SK-N-SH (cell line): ENCODE measurements at regions not wholly inside any gene's neighbourhood (a gene's known extent, or its start where the extent isn't known, plus 50 kb on each side); places are given as distances from the start of the nearest gene placed in this dataset.

ENCODE experiments used
- CTCF ChIA-PET: fragments of 300-600, 350-600 bp; formaldehyde crosslinking; extraction: SDS; loops from one replicate; lab custom pipeline; 2021; lab: Yijun Ruan, JAX
- POLR2A ChIA-PET: fragments of 350-600 bp; sonication (Branson Sonifier 250); formaldehyde crosslinking; extraction: SDS; loops from one replicate; lab custom pipeline; 2020; ENCODE audit warnings: antibody characterized with exemption, inconsistent platforms; lab: Yijun Ruan, JAX
- DNase-seq: peaks from one replicate; pipeline ENCODE4 v3.0.0; 2012
- H2AFZ ChIP-seq: fragments of 200-600 bp; sonication (generic); 2 replicates; pipeline ENCODE4 v1.8.1; 2016; ENCODE audit warnings: antibody characterized with exemption, mild to moderate bottlenecking, low read depth
- H3F3A ChIP-seq: fragments of 200-600 bp; sonication (generic); replicated peaks from 2 replicates; pipeline ENCODE3; 2016; ENCODE audit warnings: antibody characterized with exemption, mild to moderate bottlenecking; ENCODE audit not compliant: insufficient read depth
- H3K27ac ChIP-seq, 2 experiments: fragments of 200-500 bp in 1 of 2; fragments of 200-600 bp in 1 of 2; sonication (Bioruptor generic) in 1 of 2; sonication (generic), shearing (Covaris generic) in 1 of 2; 2 replicates each; pipeline versions ENCODE4 v1.5.1 to v1.6.1; 2014 to 2016; ENCODE audit warnings: low read depth in 2 of 2, inconsistent platforms in 1 of 2, low read length in 1 of 2, mild to moderate bottlenecking in 1 of 2, mixed read lengths in 1 of 2
- H3K27me3 ChIP-seq: fragments of 200-600 bp; sonication (generic), shearing (Covaris generic); 2 replicates; pipeline ENCODE4 v1.6.1; 2016; ENCODE audit warnings: mixed run types; ENCODE audit not compliant: insufficient read depth
- H3K36me3 ChIP-seq, 2 experiments: fragments of 200-500 bp in 1 of 2; fragments of 200-600 bp in 1 of 2; sonication (Bioruptor generic) in 1 of 2; sonication (generic) in 1 of 2; replicated peaks in 1 of 2; 2 replicates each; pipeline versions ENCODE3 to v1.5.1; 2014 to 2016; ENCODE audit warnings: low read length in 1 of 2, mild to moderate bottlenecking in 1 of 2; ENCODE audit not compliant: insufficient read depth in 2 of 2, control insufficient read depth in 1 of 2
- H3K4me1 ChIP-seq, 2 experiments: fragments of 200-500 bp in 1 of 2; fragments of 200-600 bp in 1 of 2; sonication (Bioruptor generic) in 1 of 2; sonication (generic), shearing (Covaris generic) in 1 of 2; 2 replicates each; pipeline versions ENCODE4 v1.5.1 to v1.6.1; 2014 to 2016; ENCODE audit warnings: low read depth in 1 of 2, low read length in 1 of 2, mixed run types in 1 of 2; ENCODE audit not compliant: insufficient read depth in 2 of 2, control insufficient read depth in 1 of 2
- H3K4me2 ChIP-seq: fragments of 200-600 bp; sonication (generic), shearing (Covaris generic); 2 replicates; pipeline ENCODE4 v1.6.1; 2017; ENCODE audit warnings: mixed run types
- H3K4me3 ChIP-seq, 2 experiments: fragments of 200-500 bp in 1 of 2; fragments of 200-600 bp in 1 of 2; sonication (Bioruptor generic) in 1 of 2; sonication (generic), shearing (Covaris generic) in 1 of 2; 2 replicates each; pipeline versions ENCODE4 v1.5.1 to v1.8.1; 2014 to 2016; ENCODE audit warnings: low read depth in 2 of 2, inconsistent platforms in 1 of 2, low read length in 1 of 2, mild to moderate bottlenecking in 1 of 2, mixed read lengths in 1 of 2, moderate library complexity in 1 of 2
- H3K79me2 ChIP-seq: fragments of 200-600 bp; sonication (generic); 2 replicates; pipeline ENCODE4 v1.8.1; 2017; ENCODE audit warnings: mild to moderate bottlenecking; ENCODE audit not compliant: insufficient read depth
- H3K9ac ChIP-seq: fragments of 200-600 bp; sonication (generic); 2 replicates; pipeline ENCODE4 v1.6.1; 2017; ENCODE audit warnings: mixed run types
- H3K9me2 ChIP-seq: fragments of 200-600 bp; sonication (generic); 2 replicates; pipeline ENCODE4 v1.6.1; 2017; ENCODE audit warnings: mixed run types
- H3K9me3 ChIP-seq: fragments of 200-600 bp; sonication (generic); 2 replicates; pipeline ENCODE4 v1.6.1; 2017; ENCODE audit warnings: mixed run types, mild to moderate bottlenecking, moderate library complexity
- H4K20me1 ChIP-seq: fragments of 200-600 bp; sonication (generic); 2 replicates; pipeline ENCODE4 v1.6.1; 2017; ENCODE audit warnings: mild to moderate bottlenecking, mixed run types; ENCODE audit not compliant: insufficient read depth
- CHD2 ChIP-seq: fragments of 150-350 bp; IDR thresholded peaks from 2 replicates; pipeline ENCODE4 v1.6.1; 2018; ENCODE audit warnings: low read length; ENCODE audit not compliant: partially characterized antibody
- ELF1 ChIP-seq: IDR thresholded peaks from 2 replicates; pipeline ENCODE4 v1.4.0; 2012
- EP300 ChIP-seq, 2 experiments: IDR thresholded peaks; 2 replicates each; pipeline versions ENCODE4 v1.4.0 to v1.6.1; 2012; ENCODE audit warnings: borderline replicate concordance in 1 of 2, low read depth in 1 of 2, low read length in 1 of 2
- FOXM1 ChIP-seq: IDR thresholded peaks from 2 replicates; pipeline ENCODE4 v1.4.0; 2012; ENCODE audit warnings: low read depth, mild to moderate bottlenecking
- GATA2 ChIP-seq: sonication (generic); formaldehyde crosslinking; IDR thresholded peaks from 2 replicates; pipeline ENCODE4 v1.5.0; 2020; ENCODE audit warnings: mild to moderate bottlenecking, missing genetic modification reagents
- JUND ChIP-seq: IDR thresholded peaks from 2 replicates; pipeline ENCODE4 v1.4.0; 2012
- MAX ChIP-seq: IDR thresholded peaks from 2 replicates; pipeline ENCODE4 v1.4.0; 2012; ENCODE audit warnings: low read depth
- MEF2A ChIP-seq: IDR thresholded peaks from 2 replicates; pipeline ENCODE4 v1.4.0; 2012; ENCODE audit warnings: low read depth, borderline replicate concordance
- NFIC ChIP-seq: IDR thresholded peaks from 2 replicates; pipeline ENCODE4 v1.4.0; 2012; ENCODE audit warnings: borderline replicate concordance
- POLR2AphosphoS5 ChIP-seq: IDR thresholded peaks from 2 replicates; pipeline ENCODE4 v1.6.1; 2012; ENCODE audit warnings: low read depth, low read length
- RAD21 ChIP-seq: IDR thresholded peaks from 2 replicates; pipeline ENCODE4 v1.6.1; 2012; ENCODE audit warnings: mild to moderate bottlenecking, low read length
- RFX5 ChIP-seq: IDR thresholded peaks from 2 replicates; pipeline ENCODE4 v1.6.1; 2012; ENCODE audit warnings: mild to moderate bottlenecking, improper control_type of control experiment, low read length
- RXRA ChIP-seq: IDR thresholded peaks from 2 replicates; pipeline ENCODE4 v1.4.0; 2012; ENCODE audit warnings: low read depth, mild to moderate bottlenecking, borderline replicate concordance
- SIN3A ChIP-seq: IDR thresholded peaks from 2 replicates; pipeline ENCODE4 v1.6.1; 2012; ENCODE audit warnings: low read depth, mild to moderate bottlenecking, low read length, moderate library complexity, borderline replicate concordance
- TAF1 ChIP-seq: IDR thresholded peaks from 2 replicates; pipeline ENCODE4 v1.6.1; 2012; ENCODE audit warnings: low read depth, mild to moderate bottlenecking, low read length, moderate library complexity, borderline replicate concordance
- TCF12 ChIP-seq: IDR thresholded peaks from 2 replicates; pipeline ENCODE4 v1.4.0; 2012
- TEAD4 ChIP-seq: IDR thresholded peaks from 2 replicates; pipeline ENCODE4 v1.4.0; 2012; ENCODE audit warnings: mild to moderate bottlenecking, borderline replicate concordance; ENCODE audit not compliant: insufficient read depth
- YY1 ChIP-seq: IDR thresholded peaks from 2 replicates; pipeline ENCODE4 v1.4.0; 2012; ENCODE audit warnings: low read depth, mild to moderate bottlenecking
- WGBS: methylation state at CpG from one replicate; pipeline ENCODE4 v1.1.6; 2017; ENCODE audit warnings: low lambda C conversion rate; 5-methylcytosine and 5-hydroxymethylcytosine counted together
- TF ChIP-seq, protein P1 (sequence below): IDR thresholded peaks from 2 replicates; pipeline ENCODE4; 2012
- TF ChIP-seq, protein P2 (sequence below): fragments of 150-350 bp; IDR thresholded peaks from 2 replicates; pipeline ENCODE4 v1.6.1; 2017; ENCODE audit warnings: antibody characterized with exemption, low read length, low read depth, borderline replicate concordance
- TF ChIP-seq, protein P3 (sequence below): IDR thresholded peaks from 2 replicates; pipeline ENCODE4 v1.4.0; 2012; ENCODE audit warnings: low read depth, borderline replicate concordance
- TF ChIP-seq, protein P4 (sequence below): fragments of 150-350 bp; IDR thresholded peaks from 2 replicates; pipeline ENCODE4 v1.6.1; 2016; ENCODE audit warnings: mild to moderate bottlenecking, low read depth, low read length

- Histone ChIP-seq H3K9ac (no peak overlapping the region), H3K9me2 (no peaks in the 10 kb centered on the region), H3K4me3 (no peak overlapping the region), H3K27ac (no peak overlapping the region), H3F3A (no peaks in the 10 kb centered on the region), H3K79me2 (no peaks in the 10 kb centered on the region), H3K4me2 (no peak overlapping the region), H3K27me3 (no peaks in the 10 kb centered on the region), H3K4me1 (peaks cover 0 to 4% of the 10 kb centered on the region in 2 experiments; a peak in 1 of 4 replicates), H4K20me1 (no peaks in the 10 kb centered on the region), H3K9me3 (no peaks in the 10 kb centered on the region), H3K36me3 (no peaks in the 10 kb centered on the region), H2AFZ (no peak overlapping the region)
- no peak for DNase-seq
- POLR2A ChIA-PET = no interaction called here
- CTCF ChIA-PET = interaction anchor here (1.4 kb wide), 1 partner anchor 10 kb away, joined by 3 read pairs; no protein-coding TSS in a partner anchor
- TF ChIP-seq POLR2AphosphoS5 = no peak
- no peak for TF ChIP-seq RFX5
- no peak for TF ChIP-seq EP300 (IDR thresholded peaks at IDR 0.05; ENCODE audit: borderline replicate concordance in 1 of 2, low read depth in 1 of 2, low read length in 1 of 2)
- TF ChIP-seq MAX = no peak
- no peak for TF ChIP-seq CHD2
- no peak for TF ChIP-seq MEF2A
- TF ChIP-seq TAF1 = no peak
- no peak for TF ChIP-seq FOXM1
- no peak for TF ChIP-seq YY1
- no peak for TF ChIP-seq RXRA
- TF ChIP-seq TEAD4 = no peak
- TF ChIP-seq, protein P1, sequence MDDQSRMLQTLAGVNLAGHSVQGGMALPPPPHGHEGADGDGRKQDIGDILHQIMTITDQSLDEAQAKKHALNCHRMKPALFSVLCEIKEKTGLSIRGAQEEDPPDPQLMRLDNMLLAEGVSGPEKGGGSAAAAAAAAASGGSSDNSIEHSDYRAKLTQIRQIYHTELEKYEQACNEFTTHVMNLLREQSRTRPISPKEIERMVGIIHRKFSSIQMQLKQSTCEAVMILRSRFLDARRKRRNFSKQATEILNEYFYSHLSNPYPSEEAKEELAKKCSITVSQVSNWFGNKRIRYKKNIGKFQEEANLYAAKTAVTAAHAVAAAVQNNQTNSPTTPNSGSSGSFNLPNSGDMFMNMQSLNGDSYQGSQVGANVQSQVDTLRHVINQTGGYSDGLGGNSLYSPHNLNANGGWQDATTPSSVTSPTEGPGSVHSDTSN = no peak
- no peak for TF ChIP-seq RAD21
- no peak for TF ChIP-seq NFIC
- TF ChIP-seq, protein P2, sequence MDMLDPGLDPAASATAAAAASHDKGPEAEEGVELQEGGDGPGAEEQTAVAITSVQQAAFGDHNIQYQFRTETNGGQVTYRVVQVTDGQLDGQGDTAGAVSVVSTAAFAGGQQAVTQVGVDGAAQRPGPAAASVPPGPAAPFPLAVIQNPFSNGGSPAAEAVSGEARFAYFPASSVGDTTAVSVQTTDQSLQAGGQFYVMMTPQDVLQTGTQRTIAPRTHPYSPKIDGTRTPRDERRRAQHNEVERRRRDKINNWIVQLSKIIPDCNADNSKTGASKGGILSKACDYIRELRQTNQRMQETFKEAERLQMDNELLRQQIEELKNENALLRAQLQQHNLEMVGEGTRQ = no peak
- no peak for TF ChIP-seq SIN3A
- WGBS = 59% methylated on average over 2 of the region's 2 CpGs
Observed at GRCh38 chr3:8050283-8050682, 451.3 kb upstream of the LMCD1 start.

DNA sequence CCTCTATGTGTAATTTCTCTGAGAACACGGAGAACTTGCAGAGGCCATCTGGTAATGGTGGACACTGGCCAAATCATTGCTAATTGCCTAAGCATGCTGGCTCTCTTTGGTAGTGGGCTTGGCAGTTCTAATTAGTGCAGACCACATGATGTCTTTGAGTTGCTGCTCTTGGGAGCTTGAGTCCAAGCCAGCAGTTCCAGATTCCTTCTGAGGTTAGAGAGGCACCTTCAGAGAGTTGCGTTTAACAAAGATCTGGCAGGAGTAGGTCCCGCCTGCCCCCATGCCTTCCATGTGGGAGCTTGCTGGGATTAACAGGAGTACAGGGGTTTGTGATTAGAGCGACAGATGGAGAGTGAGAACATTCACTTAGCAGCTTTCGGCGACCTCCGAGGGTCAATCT is 449.0 kb upstream of the LMCD1 start:
- no peaks in the 10 kb centered on the region for H3F3A ChIP-seq
- CTCF ChIA-PET = no interaction called here
- H3K27me3 ChIP-seq = no peaks in the 10 kb centered on the region
- H3K4me1 ChIP-seq = peaks cover 0 to 4% of the 10 kb centered on the region in 2 experiments; a peak in 1 of 4 replicates
- 32% methylated on average over 6 of the region's 7 CpGs for WGBS
- H3K36me3 ChIP-seq = no peaks in the 10 kb centered on the region
- H3K27ac ChIP-seq = no peak overlapping the region
- POLR2A ChIA-PET = interaction anchor here (0.6 kb wide), 1 partner anchor 186 kb away, joined by 3 read pairs; no protein-coding TSS in a partner anchor
- no peak overlapping the region for H3K4me3 ChIP-seq
- no peaks in the 10 kb centered on the region for H4K20me1 ChIP-seq
- no peaks in the 10 kb centered on the region for H3K79me2 ChIP-seq
- H3K4me2 ChIP-seq = no peak overlapping the region
- H2AFZ ChIP-seq = no peak overlapping the region
- no peak for DNase-seq
- no peaks in the 10 kb centered on the region for H3K9me3 ChIP-seq
- no peaks in the 10 kb centered on the region for H3K9me2 ChIP-seq
- H3K9ac ChIP-seq = no peak overlapping the region
- no peak for TF ChIP-seq YY1
- TF ChIP-seq RFX5 = no peak
- TF ChIP-seq, protein P3, sequence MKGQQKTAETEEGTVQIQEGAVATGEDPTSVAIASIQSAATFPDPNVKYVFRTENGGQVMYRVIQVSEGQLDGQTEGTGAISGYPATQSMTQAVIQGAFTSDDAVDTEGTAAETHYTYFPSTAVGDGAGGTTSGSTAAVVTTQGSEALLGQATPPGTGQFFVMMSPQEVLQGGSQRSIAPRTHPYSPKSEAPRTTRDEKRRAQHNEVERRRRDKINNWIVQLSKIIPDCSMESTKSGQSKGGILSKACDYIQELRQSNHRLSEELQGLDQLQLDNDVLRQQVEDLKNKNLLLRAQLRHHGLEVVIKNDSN = no peak
- TF ChIP-seq, protein P1 = no peak
- TF ChIP-seq GATA2 (CRISPR knock-in tag) = no peak
- TF ChIP-seq, protein P4, sequence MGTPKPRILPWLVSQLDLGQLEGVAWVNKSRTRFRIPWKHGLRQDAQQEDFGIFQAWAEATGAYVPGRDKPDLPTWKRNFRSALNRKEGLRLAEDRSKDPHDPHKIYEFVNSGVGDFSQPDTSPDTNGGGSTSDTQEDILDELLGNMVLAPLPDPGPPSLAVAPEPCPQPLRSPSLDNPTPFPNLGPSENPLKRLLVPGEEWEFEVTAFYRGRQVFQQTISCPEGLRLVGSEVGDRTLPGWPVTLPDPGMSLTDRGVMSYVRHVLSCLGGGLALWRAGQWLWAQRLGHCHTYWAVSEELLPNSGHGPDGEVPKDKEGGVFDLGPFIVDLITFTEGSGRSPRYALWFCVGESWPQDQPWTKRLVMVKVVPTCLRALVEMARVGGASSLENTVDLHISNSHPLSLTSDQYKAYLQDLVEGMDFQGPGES = no peak
- no peak for TF ChIP-seq TCF12
- no peak for TF ChIP-seq ELF1
- no peak for TF ChIP-seq RAD21
- TF ChIP-seq MEF2A = no peak
- no peak for TF ChIP-seq JUND
- no peak for TF ChIP-seq POLR2AphosphoS5
- no peak for TF ChIP-seq TAF1
- TF ChIP-seq NFIC = no peak
- no peak for TF ChIP-seq FOXM1
